GM18868 (cell line): ENCODE measurements at regions not wholly inside any gene's neighbourhood (a gene's known extent, or its start where the extent isn't known, plus 50 kb on each side); places are given as distances from the start of the nearest gene placed in this dataset.
"Not testable (repeated sequence)": the region's sequence is repeated elsewhere in the genome, so short reads cannot be mapped to it uniquely, and the experiment has no call there.

Experiments
- ATAC-seq: cut with Tn5 transposase; IDR thresholded peaks from one replicate; pipeline ENCODE4 v1.9.1; 2021; ENCODE audit warnings: mild to moderate bottlenecking, moderate library complexity; ENCODE audit not compliant: unreplicated experiment

DNA sequence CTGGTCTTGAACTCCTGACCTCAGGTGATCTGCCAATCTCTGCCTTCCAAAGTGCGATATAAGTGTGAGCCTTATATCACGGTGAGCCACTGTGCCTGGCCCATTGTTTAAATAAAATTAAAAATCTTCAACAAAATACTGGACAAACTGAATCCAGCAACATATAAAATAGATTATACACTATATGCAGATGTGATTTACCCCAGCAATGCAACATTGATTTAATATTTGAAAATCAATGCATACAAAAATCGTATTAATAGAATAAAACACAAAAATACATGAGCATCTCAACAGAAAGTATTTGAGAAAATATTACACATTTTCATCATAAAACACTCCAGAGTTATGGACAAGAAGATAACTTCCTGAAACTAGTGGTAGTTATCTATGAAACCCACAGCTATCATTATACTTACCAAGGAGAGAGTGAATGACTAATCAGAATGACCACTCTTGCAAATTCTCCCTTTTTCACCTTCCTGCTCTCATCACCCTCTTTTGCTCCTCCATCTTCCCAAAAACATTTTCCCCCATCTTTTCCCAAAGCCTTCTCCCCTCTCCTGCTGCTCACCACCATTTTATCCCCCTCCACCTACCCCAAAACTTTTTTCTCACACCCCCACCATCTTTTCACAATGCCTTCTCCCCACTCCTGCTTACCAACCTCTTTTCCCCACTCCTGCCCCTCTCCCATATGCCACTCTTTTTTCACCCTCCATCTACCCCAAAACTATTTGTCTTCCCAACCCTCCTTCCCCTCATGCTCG is 122.1 kb upstream of the VPREB1 start:
- ATAC-seq = no peak

DNA sequence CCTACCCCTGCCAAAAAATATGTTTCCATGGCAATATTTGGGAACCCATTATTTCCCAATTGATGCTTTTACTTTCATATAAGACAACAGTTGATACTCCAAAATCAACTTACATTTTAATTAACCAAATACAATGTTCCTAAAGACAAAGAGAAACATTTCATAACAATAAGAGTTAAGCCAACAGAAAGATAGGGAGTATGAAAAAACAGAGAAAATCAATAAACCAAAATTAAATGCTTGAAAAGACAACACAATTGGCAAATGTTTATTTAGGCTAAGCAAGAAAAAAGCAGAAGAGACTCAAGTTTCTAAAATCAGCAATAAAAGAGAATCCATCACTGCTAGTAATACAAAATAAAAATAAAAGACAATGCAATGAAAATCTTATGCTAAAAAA is 123.1 kb upstream of the VPREB1 start:
- ATAC-seq = no peak

DNA sequence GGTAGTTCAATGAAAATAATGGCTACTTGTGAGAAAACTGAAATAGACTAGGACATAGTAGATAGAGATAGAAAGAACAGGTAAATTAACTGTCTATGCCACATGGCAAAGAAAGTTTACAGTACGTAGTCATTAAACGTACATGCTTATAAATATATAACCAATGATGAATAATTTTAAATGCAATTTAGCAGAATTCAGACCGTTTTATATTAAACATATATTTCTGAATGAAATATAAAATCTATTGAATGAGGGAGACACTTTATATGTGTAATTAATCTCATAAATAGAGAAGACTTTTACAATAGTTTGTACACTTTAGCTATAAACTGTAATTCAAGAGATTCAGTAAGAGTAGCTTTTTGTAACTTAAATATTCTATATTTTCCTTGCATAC is 124.4 kb upstream of the VPREB1 start:
- no peak for ATAC-seq

DNA sequence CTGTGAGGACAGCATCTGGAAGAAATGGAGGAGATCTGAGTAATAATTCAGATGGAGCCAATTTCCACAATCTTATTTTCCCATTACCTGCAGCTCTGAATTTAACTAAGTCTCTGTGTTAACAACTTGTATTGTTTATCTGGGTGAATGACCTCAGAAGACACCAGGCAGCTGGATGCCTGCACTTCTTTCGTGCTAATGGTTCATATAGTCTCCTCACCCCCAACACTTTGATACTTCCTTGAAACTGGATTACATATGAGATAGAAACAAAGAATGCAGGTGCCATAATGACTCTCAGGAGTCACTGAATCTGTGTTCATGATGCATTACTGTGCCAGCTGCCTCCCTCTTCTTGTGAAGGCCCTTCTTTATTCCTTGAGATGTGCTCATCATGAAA is 125.6 kb upstream of the VPREB1 start:
- ATAC-seq = no peak

DNA sequence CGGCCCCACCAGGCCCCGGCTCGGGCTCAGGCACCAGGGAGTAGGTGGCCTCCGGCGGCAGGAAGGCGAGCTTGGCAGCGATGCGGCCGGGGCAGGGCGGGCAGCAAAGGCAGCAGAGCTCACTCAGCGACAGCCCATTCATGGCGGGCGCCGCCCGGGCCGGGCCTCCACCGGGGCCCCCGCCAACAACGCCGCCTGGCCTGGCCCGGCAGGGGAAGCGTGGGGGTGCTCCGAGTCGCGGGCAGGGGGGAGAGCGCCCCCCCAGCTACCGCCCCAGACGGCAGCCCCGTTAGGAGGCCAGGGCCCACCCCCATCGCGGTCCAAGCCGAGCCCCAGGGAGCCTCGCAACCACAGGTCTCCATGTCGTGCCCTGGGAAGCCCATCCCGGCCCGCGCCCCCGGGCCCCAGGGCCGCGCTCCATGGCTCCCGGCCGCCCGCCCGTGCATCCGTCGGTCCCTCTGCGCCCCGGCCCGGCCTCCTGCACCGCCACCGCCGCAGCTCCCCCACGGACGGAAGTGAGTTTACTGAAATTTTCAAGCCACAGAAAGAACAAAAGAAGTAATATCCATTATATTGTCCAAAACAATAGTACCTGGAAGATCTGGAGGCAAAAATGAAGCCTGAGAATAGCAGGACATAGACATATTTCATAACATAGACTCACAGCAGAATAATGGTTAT is 126.6 kb upstream of the VPREB1 start:
- not testable (repeated sequence) for ATAC-seq

DNA sequence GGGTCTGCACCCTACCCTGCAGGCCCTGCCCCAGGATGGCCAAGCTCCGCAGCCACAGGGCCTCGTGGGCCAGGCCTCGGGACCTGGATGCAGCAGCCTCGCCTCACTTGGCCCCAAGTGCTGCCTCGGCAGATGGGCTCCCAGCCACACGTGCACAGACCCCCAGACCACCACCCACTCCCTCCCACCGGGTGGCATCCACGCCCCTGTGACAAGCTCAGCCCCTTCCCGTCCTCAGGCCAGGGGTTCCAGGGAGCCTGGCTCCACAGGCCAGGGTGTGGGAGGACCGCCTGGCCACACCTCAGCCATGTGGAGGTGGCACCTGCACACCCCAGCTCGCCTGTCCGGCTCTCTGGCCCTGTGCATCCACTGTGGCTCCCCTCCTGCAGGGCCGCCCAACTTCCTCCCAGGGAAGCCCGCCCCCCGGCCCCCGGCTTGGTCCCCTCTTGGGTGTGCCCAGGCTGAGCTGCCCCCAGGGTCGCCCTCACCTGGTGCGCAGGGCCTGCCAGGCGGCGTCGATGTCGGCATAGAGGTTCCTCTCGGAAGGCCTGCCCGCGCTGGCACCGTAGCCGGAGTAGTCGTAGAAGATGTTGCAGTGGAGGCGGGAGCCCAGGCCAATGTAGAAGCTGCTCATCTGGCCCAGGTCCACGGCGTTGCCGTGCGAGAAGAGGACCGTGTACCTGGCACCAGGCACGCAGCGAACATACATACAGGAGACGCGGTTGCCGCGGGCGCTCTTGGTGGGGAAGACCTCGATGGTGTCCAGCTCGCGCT is 127.4 kb upstream of the VPREB1 start:
- ATAC-seq = not testable (repeated sequence)

DNA sequence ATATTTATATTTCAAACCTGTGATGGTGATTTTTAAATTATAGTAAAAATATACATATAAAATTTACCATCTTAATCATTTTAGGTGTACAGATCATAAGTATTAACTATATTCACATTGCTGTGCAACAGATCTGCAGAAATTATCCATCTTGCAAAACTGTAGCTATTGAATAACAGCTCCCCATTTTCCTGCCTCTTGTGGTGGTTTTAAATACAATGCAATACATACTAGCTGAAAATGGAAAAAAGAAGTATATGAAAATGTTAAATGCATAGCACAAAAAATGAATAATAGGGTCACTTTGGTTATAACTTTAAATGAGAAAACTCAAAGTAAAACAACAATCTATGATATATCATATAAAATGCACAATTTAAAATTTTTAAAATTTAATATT is 130.9 kb upstream of the VPREB1 start:
- no peak for ATAC-seq

DNA sequence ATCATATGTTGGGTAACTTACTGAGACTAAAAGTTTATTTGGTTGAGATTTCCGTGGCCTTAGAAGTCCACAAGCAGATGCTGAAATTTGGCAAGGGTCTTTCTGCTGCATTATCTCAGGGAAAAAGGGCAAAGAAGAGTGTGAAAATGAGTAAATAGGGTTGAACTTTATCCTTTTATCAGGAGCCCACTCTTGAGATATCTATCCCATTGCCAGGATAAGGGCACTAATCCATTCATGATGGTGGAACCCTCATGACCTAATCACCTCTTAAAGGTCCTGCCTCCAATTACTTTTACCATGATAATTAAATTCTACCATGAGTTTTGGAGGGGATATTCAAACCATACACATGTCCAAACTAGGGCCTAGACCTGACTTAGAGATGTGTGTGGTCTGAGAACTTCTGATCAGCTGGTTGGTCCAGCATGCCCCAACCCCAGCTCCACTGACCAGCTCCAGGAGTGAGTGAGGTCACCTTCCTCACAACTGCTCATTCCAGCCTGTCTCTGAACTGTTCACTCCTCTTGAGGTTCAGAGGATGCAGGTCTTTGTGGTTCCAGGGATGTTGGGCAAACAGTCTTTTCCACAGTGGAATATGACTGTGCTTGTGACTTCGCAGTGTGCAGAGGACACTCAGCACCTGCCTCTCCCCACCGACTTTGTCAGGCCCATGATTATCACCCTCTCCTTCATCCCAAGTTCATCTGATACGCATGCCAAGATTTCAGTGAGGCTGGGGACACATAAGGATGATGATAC is 130.1 kb upstream of the TOP3B start:
- ATAC-seq = no peak

DNA sequence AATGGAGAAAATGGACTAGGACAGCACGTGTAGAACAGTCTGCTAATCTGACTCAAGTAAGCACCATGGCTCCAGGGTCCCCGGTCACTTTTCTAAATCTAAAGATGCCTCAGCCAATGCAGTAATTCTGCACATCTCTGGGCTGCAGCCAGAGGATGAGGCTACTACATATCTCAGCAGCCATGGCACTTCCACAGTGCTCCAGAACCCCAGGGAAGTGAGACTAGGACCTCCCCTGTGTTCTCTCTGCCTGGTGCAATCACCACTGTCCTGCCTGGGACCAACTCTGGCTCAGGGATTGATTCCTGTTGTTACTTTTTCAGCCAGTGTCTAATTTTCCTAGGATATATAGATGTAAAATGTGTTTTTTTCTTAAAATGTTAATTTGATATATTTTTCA is 129.4 kb upstream of the TOP3B start:
- no peak for ATAC-seq

DNA sequence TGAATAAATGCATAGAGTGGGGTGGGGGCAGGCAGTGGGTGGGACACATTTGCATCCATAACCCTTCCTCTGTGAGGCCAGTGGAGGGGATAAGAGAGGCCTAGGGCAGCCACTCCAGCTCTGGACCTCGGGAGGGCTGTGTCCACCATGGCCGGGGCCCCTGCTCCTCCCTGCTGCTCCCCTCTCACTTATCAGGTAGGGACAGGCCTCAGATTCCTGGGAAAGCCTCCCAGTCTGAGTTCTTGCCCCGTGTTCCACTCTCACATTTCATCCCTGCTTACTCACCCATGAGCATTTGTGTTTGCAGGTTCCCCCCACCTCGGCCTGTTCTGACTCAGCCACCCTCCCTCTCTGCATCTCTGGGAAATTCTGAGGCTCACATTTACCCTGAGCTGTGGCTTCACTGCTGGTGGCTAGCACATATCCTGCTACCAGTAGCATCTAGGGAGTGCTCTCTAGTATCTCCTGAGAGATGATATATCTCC is 128.7 kb upstream of the TOP3B start:
- ATAC-seq = peak; percentile 73

DNA sequence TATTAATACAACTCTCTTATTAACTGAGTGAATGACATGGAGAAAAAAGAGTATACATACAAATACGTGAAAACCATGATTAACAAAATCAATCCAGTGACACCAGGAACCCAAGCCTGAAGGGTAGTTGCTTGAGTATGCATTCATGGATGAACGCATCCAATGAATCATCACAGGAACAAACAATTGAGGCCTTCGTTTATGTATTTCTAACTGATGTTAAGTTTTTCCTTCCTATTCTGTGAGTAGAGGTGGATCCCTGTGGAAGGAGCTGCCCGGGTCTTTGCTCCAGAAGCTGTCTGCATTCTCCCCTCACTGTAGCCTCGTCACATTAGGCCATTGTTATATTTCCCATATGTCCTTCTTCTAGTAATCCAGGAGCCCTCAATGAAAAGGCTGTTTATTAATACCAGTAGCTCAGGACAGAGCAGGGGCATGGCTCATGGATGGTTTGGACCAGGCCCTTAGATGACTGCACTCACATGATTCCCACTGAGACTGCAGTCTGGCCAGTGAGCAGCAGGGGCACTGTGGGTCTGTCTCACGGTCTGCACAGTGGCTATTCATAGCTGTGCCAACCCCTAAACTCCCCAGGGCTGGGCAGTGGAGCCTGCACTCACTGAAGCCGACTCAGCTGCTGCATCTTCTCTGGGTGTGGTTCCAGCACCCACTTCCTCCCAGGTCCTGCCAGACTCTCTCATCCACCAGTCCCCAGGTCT is 128.1 kb upstream of the TOP3B start:
- ATAC-seq = peak; percentile 92

DNA sequence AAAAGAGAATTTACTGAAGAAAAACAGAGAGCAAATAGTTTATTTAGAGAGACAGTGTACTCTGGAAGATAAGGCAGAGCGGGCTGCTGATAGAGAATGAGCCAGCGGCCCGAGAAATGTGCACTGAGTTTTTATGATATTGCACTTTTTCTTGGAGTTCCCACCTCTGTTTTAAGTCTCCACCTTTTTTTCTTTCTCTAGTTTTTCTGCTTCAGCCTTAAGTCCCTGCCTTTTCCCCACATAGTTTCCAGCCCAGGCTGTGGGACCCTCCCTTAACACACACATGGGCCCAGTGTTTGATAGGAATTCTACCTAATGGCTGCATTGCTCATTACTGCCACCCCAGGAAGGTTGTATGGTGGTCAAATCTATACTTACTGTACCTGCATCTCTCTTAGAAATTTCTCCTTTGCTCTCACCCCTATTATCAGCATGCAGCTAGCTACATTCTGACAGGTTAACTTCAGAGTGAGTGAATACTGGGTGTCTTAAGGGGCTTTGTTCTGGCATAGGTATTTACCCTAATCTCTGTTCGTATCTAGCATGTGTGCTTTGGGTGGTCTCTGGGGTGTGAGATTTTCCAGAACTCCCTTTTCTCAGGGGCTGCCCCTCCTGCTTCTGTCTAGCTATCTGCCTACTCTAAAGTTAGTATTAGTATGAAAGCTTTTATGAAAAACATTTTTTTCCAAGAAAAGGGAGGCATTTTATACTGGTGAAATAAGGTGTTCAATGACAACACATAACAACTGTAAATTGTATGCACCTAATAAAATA is 127.3 kb upstream of the TOP3B start:
- no peak for ATAC-seq

DNA sequence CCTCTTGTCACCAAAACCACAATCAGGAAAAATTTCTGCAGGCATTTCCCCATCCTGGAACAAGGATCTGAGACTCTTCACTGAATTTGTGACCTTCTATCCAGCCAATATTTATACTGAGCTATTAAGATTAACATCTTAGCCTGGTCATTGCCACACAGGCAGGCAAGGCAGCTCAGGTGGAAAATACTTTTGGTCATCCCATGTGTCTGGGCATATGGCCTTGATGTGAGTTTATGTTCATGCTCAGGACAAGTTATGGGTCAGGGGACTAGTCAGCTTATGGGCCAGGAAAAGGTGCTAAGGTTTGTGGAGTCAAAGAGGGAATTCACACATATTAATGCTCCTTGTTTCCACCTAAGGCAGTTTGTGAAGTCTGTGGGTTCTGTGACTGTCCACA is 124.3 kb upstream of the TOP3B start:
- no peak for ATAC-seq

DNA sequence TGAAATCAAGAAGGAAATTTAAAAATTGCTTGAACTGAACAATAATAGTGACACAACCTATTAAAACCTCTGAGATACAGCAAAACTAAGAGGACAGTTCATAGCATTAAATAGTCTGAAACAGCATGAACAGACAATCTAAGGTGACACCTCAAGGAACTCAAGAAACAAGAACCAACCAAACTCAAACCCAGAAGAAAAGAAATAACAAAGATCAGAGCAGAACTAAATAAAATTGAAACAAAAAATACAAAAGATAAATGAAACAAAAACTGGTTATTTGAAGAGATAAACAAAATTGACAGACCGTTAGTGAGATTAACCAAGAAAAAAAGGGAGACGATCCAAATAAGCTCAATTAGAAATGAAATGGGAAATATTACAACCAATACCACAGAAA is 122.8 kb upstream of the TOP3B start:
- no peak for ATAC-seq

DNA sequence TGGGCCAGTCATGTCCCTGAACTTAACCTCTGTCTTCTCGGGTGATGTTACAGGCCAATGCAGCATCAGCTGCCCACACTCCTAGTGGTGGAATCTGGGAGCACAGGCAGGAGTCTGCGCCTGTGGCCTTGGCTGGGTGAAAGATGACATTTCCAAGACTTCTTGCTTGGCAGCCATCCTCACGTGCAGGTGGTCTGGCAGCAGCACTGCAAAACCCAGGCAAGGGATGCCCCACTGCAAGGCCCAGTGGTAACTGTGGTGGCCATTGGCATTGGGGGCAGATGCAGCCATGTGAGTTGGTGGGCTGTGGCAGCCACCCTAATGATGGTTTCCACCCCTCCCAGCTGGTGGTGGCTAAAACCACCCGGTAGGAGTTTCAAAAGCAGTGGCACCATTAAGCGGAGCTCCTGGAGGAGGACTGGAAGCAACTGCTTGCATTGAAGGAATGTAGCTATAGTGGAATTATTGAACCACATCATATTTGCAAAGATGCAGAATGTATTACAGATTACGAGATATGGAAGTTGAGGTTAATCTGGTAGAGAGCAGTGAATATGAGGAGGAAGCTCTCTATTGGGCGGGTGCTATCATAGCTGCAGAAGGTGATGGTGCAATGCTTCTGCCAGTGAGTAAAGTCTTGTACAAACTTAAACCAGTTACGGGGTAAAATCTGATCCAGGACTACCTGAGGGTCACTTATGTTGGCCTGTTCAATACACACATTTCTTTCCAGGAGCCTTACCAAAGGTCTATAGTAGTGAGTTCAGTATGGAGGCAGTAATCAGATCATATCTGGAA is 120.7 kb upstream of the TOP3B start:
- ATAC-seq = no peak

DNA sequence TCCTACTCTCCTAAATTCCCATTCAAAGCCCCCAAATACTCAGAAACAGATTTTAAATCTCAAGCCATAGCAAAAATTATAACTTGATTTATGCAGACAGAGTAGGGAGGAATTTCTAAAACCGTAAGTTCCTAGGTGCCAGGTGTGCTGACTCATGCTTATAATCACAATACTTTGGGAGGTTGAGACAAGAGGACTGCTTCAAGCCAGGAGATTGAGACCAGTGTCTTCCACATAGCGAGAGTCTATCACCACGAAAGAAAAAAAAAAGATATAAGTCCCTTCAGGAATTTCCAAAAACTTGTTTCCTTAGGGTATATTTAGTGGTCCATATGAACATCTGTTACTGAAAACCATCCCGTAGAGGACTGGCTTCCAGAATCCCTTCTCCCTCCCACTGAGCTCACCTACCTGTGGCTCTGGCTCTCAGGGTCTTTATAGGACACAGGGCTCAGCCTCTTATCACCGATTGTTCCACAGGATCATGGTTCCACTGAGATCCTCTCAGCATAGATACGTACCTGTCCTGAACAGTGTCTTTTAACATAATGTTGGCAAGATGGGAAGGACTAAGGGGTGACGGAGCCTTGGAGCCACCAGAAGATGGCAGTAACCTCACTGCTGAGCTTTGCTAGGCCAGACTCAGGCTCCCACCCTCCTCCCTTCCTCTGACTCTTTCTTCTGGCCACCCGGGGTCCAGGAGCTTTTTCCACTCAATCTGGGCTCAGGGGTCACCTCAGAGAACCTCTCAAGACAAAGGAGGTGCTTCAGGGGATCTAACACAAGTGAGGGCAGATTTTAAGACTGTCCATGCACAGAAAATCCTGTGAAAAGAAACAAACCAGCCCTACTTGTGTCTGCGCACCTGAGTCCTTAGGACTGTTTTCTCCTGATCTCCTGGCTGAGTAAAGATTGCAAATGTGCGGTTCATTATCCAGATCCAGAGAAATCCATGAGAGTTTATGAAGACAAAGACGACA is 117.5 kb upstream of the TOP3B start:
- no peak for ATAC-seq

DNA sequence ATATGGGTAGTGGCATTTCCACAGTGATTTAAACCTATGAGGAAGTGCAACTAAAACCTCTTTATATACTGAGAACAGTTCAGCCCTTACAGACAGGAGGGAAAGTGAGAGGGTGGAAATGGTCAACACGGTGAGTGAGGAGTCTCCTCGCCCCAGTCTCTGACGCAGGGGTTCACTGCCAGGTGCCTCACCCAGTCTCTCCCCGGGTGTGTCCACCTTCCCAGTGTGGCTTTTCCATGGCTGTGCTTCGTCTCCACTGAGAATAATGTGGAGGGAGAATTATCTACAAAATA is 116.6 kb upstream of the TOP3B start:
- ATAC-seq = peak; percentile 82
